HepG2 (cell line): ENCODE measurements at regions not wholly inside any gene's neighbourhood (a gene's known extent, or its start where the extent isn't known, plus 50 kb on each side); places are given as distances from the start of the nearest gene placed in this dataset.

Experiments
- ATAC-seq: fragments of 200-7000 bp; cut with Tn5 transposase; 3 replicates; pipeline ENCODE4 v1.9.1; 2020; ENCODE audit warnings: mild to moderate bottlenecking, moderate library complexity
- BruUV-seq: library from RNA; stranded (reverse); fragments of 400-500 nt; replicated peaks from 2 replicates; lab custom pipeline; 2021; lab: Mats Ljungman, UMichigan
- CTCF ChIA-PET: fragments of 300-600 bp; formaldehyde crosslinking; extraction: SDS; loops from one replicate; lab custom pipeline; 2021; ENCODE audit warnings: low total read pairs, inconsistent platforms, low intra/inter-chr PET ratio; lab: Yijun Ruan, JAX
- POLR2A ChIA-PET: fragments of 350-600 bp; sonication (Branson Sonifier 250); formaldehyde crosslinking; loops from one replicate; lab custom pipeline; 2020; ENCODE audit warnings: antibody characterized with exemption, inconsistent platforms; lab: Yijun Ruan, JAX
- DNase-seq: peaks from one replicate; pipeline ENCODE4 v3.0.0-alpha.2; 2015; ENCODE audit warnings: low spot score
- FAIRE-seq: peaks from 3 replicates; lab custom pipeline; 2011; peaks lifted over from hg19 to GRCh38; lab: Jason Lieb, UNC
- H2AFZ ChIP-seq: one replicate; pipeline ENCODE4 v1.6.1; 2011; ENCODE audit warnings: low read length, inconsistent platforms
- H3K27ac ChIP-seq: fragments of 300-600 bp; 3 replicates; pipeline ENCODE4 v1.8.0; 2011; ENCODE audit warnings: mixed run types, mild to moderate bottlenecking, mixed read lengths, low read length, inconsistent platforms; ENCODE audit not compliant: insufficient read depth; ENCODE audit errors: extremely low read length
- H3K27me3 ChIP-seq, 2 experiments: fragments of 200-600 bp in 1 of 2; 2 replicates in 1 of 2; 3 replicates in 1 of 2; pipeline versions ENCODE4 v1.6.0 to v1.8.0; 2011; ENCODE audit warnings: low read length in 2 of 2, mild to moderate bottlenecking in 2 of 2, moderate library complexity in 2 of 2, inconsistent platforms in 1 of 2; ENCODE audit not compliant: insufficient read depth in 2 of 2, control insufficient read depth in 1 of 2
- H3K36me3 ChIP-seq, 2 experiments: fragments of 200-600 bp in 1 of 2; replicated peaks in 1 of 2; 2 replicates in 1 of 2; 3 replicates in 1 of 2; pipeline versions ENCODE4 v1.5.1 to v1.8.0; 2011; ENCODE audit warnings: low read length in 2 of 2, inconsistent platforms in 1 of 2; ENCODE audit not compliant: insufficient read depth in 2 of 2, control insufficient read depth in 1 of 2
- H3K4me1 ChIP-seq: 2 replicates; pipeline ENCODE4 v1.5.1; 2012; ENCODE audit warnings: low read length, inconsistent platforms; ENCODE audit not compliant: insufficient read depth
- H3K4me2 ChIP-seq: 2 replicates; pipeline ENCODE4 v1.6.0; 2011; ENCODE audit warnings: low read depth, low read length, inconsistent platforms
- H3K4me3 ChIP-seq, 3 experiments: fragments of 200-600 bp in 1 of 3; sonication (generic), shearing (Covaris generic) in 1 of 3; replicated peaks in 1 of 3; 2 replicates each; pipeline ENCODE4 v1.5.1; 2011 to 2016; ENCODE audit warnings: low read length in 3 of 3, inconsistent platforms in 2 of 3, low read depth in 2 of 3, mild to moderate bottlenecking in 2 of 3, control low read depth in 1 of 3, mixed read lengths in 1 of 3; ENCODE audit not compliant: insufficient read depth in 1 of 3
- H3K79me2 ChIP-seq: one replicate; pipeline ENCODE4 v1.6.1; 2011; ENCODE audit warnings: low read length, inconsistent platforms; ENCODE audit not compliant: insufficient read depth
- H3K9ac ChIP-seq: 2 replicates; pipeline ENCODE4 v1.6.0; 2011; ENCODE audit warnings: mild to moderate bottlenecking, low read depth, low read length, inconsistent platforms; ENCODE audit not compliant: insufficient read depth
- H3K9me3 ChIP-seq: 2 replicates; pipeline ENCODE4 v1.5.1; 2012; ENCODE audit warnings: mild to moderate bottlenecking, low read length
- H4K20me1 ChIP-seq: 2 replicates; pipeline ENCODE4 v1.6.0; 2011; ENCODE audit warnings: inconsistent platforms, mild to moderate bottlenecking, low read length, moderate library complexity; ENCODE audit not compliant: insufficient read depth
- CBFB ChIP-seq: sonication (generic); formaldehyde crosslinking; IDR thresholded peaks from 2 replicates; pipeline ENCODE4 v1.4.0; 2020; ENCODE audit warnings: missing genetic modification reagents
- POGK ChIP-seq: sonication (generic); formaldehyde crosslinking; conservative IDR thresholded peaks from 2 replicates; pipeline ENCODE4 v1.8.0; 2022; ENCODE audit warnings: mild to moderate bottlenecking, moderate library complexity, missing genetic modification reagents
- SALL2 ChIP-seq: sonication (generic); formaldehyde crosslinking; IDR thresholded peaks from 2 replicates; pipeline ENCODE4 v1.8.1; 2023; ENCODE audit warnings: mild to moderate bottlenecking, missing genetic modification reagents, inconsistent platforms
- STAT5B ChIP-seq: sonication (generic); formaldehyde crosslinking; IDR thresholded peaks from 2 replicates; pipeline ENCODE4 v1.4.0; 2020; ENCODE audit warnings: missing genetic modification reagents
- ZNF3 ChIP-seq: IDR thresholded peaks from 2 replicates; pipeline ENCODE4 v1.7.0; 2017; ENCODE audit warnings: inconsistent platforms
- ZNF333 ChIP-seq: sonication (generic); formaldehyde crosslinking; IDR thresholded peaks from 2 replicates; pipeline ENCODE4 v1.4.0; 2020; ENCODE audit warnings: mild to moderate bottlenecking, missing genetic modification reagents, borderline replicate concordance
- ZNF407 ChIP-seq: sonication (generic); formaldehyde crosslinking; IDR thresholded peaks from one replicate; pipeline ENCODE4 v1.5.1; 2020; ENCODE audit warnings: mild to moderate bottlenecking, missing genetic modification reagents; ENCODE audit errors: not compliant biosample characterization
- ZNF530 ChIP-seq: sonication (generic); formaldehyde crosslinking; IDR thresholded peaks from 2 replicates; pipeline ENCODE4 v1.5.0; 2020; ENCODE audit warnings: low read depth, mild to moderate bottlenecking, missing genetic modification reagents
- ZNF629 ChIP-seq: sonication (generic); formaldehyde crosslinking; conservative IDR thresholded peaks from 2 replicates; pipeline ENCODE4 v1.5.0; 2020; ENCODE audit warnings: missing genetic modification reagents
- ZNF777 ChIP-seq: sonication (generic); formaldehyde crosslinking; IDR thresholded peaks from 2 replicates; pipeline ENCODE4 v1.4.0; 2020; ENCODE audit warnings: missing genetic modification reagents
- ZNF790 ChIP-seq: sonication (generic); formaldehyde crosslinking; IDR thresholded peaks from 2 replicates; pipeline ENCODE4 v1.8.0; 2022; ENCODE audit warnings: missing genetic modification reagents, mild to moderate bottlenecking, borderline replicate concordance
- WGBS: methylation state at CpG from one replicate; pipeline ENCODE4 v1.1.6; 2017; ENCODE audit warnings: low lambda C conversion rate; 5-methylcytosine and 5-hydroxymethylcytosine counted together
- in situ Hi-C: cut with HindIII; loops from 2 replicates; pipeline ENCODE4 v1.10.0; 2017; ENCODE audit warnings: low pct_unique_long_range_greater_than_20kb; ENCODE audit not compliant: extremely low pct_ligation_motif_present
- intact Hi-C: fragments of 100-400 bp; cut with micrococcal nuclease; formaldehyde crosslinking; loops from one replicate; pipeline ENCODE4 v1.10.0; 2022; ENCODE audit not compliant: unreplicated experiment

GRCh38 chr15:84099181-84099580 lies 136.4 kb upstream of the GOLGA6L4 start:
- no peaks in the 10 kb centered on the region for H4K20me1 ChIP-seq
- H3K4me2 ChIP-seq: no peak overlapping the region
- no peak overlapping the region for H3K9ac ChIP-seq
- H3K36me3 ChIP-seq: no peaks in the 10 kb centered on the region
- no peaks in the 10 kb centered on the region for H3K79me2 ChIP-seq
- in situ Hi-C loops: no loop called here
- no peak overlapping the region for H3K27ac ChIP-seq
- no TSS peak for BruUV-seq
- no peaks in the 10 kb centered on the region for H3K9me3 ChIP-seq
- H2AFZ ChIP-seq: no peak overlapping the region
- WGBS: 0% methylated on average over 1 of the region's 1 CpG
- no peaks in the 10 kb centered on the region for H3K4me1 ChIP-seq
- H3K4me3 ChIP-seq: no peak overlapping the region
- DNase-seq (no peak), FAIRE-seq (no peak), ATAC-seq (no peak)
- ChIA-PET CTCF (no interaction called here), POLR2A (no interaction called here)
- intact Hi-C loops: no loop called here
- no peak for TF ChIP-seq CBFB (CRISPR knock-in tag)
- TF ChIP-seq ZNF333: no peak
- no peak for TF ChIP-seq ZNF629
- no peak for TF ChIP-seq POGK (CRISPR knock-in tag)
- no peak for TF ChIP-seq STAT5B (CRISPR knock-in tag)
- TF ChIP-seq ZNF790 (CRISPR knock-in tag): no peak
- TF ChIP-seq ZNF407: no peak
- TF ChIP-seq ZNF530 (CRISPR knock-in tag): no peak
- TF ChIP-seq ZNF3: no peak
- no peak for TF ChIP-seq SALL2 (CRISPR knock-in tag)
- TF ChIP-seq ZNF777 (CRISPR knock-in tag): no peak
- no peaks in the 10 kb centered on the region for H3K27me3 ChIP-seq
